Smooth muscle cell of the brain vasculature (primary cell): ENCODE measurements at regions not wholly inside any gene's neighbourhood (a gene's known extent, or its start where the extent isn't known, plus 50 kb on each side); places are given as distances from the start of the nearest gene placed in this dataset.

Experiments used
- DNase-seq: peaks from one replicate; pipeline ENCODE4 v3.0.0-alpha.2; 2012; ENCODE audit warnings: low read depth, low spot score

- no peak for DNase-seq
Measured at GRCh38 chr16:74232806-74233465, 63.7 kb upstream of the PSMD7 start.

DNA sequence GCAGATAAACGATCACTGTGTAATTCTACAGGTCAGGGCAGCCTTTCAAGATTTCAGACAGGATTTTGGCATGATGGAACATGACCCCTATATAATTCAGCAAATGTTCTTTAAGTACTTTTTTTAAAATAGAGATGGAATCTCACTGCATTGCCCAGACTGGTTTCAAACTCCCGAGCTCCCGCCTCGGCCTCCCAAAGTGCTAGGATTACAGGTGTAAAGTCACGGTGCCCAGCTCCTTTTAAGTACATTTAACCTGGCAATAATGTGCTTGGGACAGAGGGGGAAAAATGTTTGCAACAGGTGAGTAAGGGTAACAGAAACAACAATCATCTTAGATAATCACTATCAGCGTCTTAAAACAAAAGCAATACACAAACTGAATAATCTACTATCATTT is 66.5 kb upstream of the PSMD7 start:
- no peak for DNase-seq

GRCh38 chr16:74226338-74226954 is 70.2 kb upstream of the PSMD7 start:
- DNase-seq, result no peak

DNA sequence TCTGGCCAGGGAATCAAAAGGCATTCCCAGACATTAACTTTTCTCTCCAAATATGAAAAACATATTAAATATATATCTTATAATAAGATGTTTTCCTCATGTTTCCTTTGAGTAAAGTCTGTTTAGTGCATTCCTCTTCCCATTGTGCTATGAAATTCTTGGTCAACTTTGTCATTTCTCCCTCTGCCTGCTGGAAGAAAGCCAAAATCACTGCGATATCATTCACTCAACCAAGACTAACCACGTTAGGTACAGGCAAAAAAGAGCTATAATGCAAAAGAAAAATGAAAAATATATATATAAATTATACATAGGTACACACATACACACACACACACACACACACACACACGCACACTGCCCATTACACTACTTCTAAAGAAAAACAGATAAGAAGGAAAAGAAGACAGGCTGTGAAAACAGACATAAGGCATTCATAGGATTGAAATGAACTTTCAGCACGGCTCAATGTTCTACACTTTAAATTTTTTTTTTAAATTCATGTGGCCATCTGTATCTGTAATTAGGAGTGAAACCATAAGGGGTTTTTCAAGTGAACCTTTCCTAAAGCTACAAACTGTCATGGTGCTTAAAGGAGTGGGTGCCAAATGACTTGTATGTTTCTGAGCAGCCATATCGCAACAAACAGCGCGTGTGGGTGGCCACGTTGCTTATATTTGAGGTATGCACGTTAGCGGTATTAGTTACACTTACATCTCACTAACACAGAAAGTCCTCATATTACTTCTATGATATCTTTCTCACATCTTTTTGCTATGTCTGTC is 71.6 kb upstream of the PSMD7 start:
- no peak for DNase-seq

GRCh38 chr16:74221828-74222227 is 74.8 kb upstream of the PSMD7 start:
- no peak for DNase-seq

GRCh38 chr16:74219706-74220105 is 76.9 kb upstream of the PSMD7 start:
- no peak for DNase-seq

GRCh38 chr16:74218871-74219270 is 77.7 kb upstream of the PSMD7 start:
- DNase-seq, result no peak

DNA sequence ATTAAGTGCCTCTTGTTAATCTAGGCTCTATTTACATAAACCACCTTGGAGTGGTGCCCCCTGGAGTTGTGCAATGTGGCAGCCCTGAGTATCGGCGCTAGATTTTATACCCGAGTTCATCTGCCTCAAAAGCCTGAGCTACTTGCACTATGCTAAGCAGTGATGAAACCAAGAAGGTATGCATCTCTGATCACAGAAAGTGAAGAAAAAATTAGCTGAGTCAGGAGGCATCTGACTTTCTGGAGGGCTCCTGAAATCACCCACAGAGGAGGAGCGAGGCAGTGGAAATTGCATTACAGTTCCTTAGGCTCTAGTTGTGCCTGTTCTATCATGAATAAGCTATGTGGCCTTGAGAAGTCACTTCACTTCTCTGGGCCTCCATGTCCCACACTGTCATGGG is 80.3 kb upstream of the PSMD7 start:
- no peak for DNase-seq

DNA sequence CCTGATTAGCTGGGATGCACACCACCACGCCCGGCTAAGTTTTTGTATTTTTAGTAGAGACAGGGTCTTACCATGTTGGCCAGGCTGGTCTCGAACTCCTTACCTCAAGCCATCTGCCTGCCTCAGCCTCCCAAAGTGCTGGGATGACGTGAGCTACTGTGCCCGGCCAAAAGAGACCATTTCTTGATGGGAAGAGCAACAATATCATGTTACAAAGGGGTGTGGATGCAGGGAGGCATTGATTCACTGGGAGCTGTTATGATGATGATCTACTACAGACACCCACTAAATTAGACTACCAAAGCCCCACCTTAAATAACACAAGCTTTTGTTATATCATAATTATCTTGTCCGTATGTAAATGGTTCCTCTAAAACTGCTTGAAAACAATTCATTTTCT is 81.4 kb upstream of the PSMD7 start:
- DNase-seq, result no peak

GRCh38 chr16:74213372-74213771 is 83.2 kb upstream of the PSMD7 start:
- DNase-seq, result no peak

GRCh38 chr16:74210245-74210644 is 86.4 kb upstream of the PSMD7 start:
- no peak for DNase-seq

DNA sequence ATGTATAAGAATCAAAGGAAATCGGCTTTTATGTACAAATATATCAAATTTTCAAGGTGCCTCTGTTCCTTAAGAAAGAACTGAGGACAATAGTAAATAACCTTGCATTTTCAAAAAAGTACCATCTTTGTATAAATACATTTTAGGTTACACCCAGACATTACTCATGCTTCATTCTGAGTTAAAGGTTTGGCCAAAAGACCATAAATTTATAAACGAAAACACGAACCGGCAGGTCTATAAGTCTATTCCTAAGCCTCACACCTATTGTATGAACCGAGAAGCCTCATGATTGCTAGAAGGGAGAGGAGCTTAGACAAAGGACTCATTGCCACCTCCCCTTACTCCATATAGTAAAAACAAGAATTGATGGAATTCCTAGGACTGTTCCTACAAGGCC is 94.6 kb upstream of the PSMD7 start:
- no peak for DNase-seq

DNA sequence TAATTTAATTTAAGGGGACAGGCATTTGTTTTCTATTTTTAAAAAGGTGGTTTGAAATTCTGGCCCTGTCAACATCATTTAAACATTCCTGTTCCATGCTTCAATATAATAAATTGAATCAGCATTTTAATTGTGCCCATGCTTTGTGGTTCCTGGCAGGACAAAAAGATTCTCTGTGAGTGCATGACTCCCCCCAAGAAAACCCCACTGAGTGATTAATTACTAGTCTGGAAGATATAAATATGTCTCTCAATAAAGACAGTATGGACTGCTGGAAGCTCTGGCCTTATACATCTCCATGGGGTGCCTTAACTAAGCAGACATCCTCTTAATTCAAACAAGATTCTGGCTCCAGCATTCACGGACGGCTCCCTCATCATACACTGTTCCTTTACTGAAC is 95.0 kb upstream of the PSMD7 start:
- DNase-seq, result no peak

- no peak for DNase-seq
Measured at GRCh38 chr16:74200921-74201320, 95.7 kb upstream of the PSMD7 start.

- no peak for DNase-seq
Measured at GRCh38 chr16:74199842-74200124, 96.8 kb upstream of the PSMD7 start.

GRCh38 chr16:74199066-74199841 is 97.4 kb upstream of the PSMD7 start:
- no peak for DNase-seq

GRCh38 chr16:74192281-74192797 is 104.3 kb upstream of the PSMD7 start:
- no peak for DNase-seq

DNA sequence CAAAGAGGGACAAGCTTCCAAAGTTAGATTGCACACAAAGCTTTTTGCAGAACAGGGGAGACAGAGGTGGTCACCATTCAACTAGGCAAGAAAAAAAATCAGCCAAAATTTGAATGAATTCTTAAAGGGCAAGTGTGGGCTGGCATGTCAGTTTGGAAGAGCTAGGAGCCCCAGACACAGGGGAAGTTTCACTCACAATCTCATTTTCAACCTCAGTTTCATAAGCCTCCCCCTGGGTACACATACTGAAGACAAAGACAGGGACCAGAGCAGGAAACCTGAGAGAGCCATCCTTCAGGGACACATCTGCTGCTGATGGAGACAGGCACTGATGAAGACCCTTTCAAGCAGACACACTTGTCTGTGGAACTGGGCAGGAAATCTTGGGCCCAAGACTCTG is 106.3 kb upstream of the PSMD7 start:
- DNase-seq, result no peak

DNA sequence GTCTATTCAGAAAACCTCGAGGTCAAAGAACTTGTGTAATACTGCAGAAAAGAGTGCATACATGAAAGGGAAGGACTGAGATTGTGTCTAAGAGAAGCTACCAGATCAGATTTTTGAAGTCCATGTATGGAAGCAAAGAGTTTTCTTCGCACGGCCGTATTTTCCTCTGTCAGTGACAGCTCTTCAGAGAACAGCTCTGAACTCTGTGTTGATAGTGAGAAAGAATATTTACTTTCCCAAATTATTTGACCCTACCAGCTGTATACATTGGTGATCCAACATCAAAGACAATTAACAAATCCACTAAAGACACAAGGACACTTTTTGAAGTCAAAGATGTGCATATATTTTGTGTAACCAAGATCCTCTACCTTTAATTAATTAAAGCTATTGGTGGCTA is 107.8 kb upstream of the PSMD7 start:
- DNase-seq, result no peak

DNA sequence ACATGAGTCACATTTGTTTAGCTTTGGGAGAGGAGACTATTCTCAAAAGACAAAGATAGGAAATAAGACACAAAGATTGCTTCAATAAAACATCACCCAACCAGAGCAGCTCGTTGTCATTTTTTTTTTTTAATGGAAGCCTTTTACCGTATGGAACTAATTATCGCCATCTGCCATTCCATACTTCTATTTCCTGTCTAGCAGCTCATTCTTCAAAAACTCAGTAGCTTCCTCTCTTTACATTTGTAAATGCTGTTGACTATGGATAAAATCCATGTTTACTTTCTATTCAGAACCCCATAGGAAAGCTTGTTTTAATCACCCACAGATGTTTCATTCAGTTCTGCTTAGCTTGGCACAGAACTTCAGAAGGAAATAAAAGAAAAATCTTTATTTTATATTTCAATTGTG is 110.0 kb upstream of the PSMD7 start:
- DNase-seq, result peak; percentile 49

GRCh38 chr16:74184839-74185238 is 111.8 kb upstream of the PSMD7 start:
- DNase-seq, result no peak
